HEK293 (cell line): ENCODE measurements at regions not wholly inside any gene's neighbourhood (a gene's known extent, or its start where the extent isn't known, plus 50 kb on each side); places are given as distances from the start of the nearest gene placed in this dataset.

Experiments used
- CTCF ChIA-PET: fragments of 350-600 bp; formaldehyde crosslinking; extraction: SDS; loops from one replicate; lab custom pipeline; 2021; ENCODE audit warnings: antibody characterized with exemption; lab: Yijun Ruan, JAX
- POLR2A ChIA-PET: fragments of 300-600 bp; formaldehyde crosslinking; extraction: SDS; loops from one replicate; lab custom pipeline; 2020; ENCODE audit warnings: antibody characterized with exemption, inconsistent platforms; lab: Yijun Ruan, JAX
- H3K27ac ChIP-seq: fragments of 200-500 bp; sonication (Bioruptor generic); 2 replicates; pipeline ENCODE4 v1.5.1; 2014; ENCODE audit warnings: low read depth, low read length, control low read depth, inconsistent platforms; ENCODE audit errors: extremely low read depth
- H3K36me3 ChIP-seq, 2 experiments: fragments of 200-500 bp in 1 of 2; sonication (Bioruptor generic) in 1 of 2; 1 replicate in 1 of 2; 2 replicates in 1 of 2; pipeline ENCODE4 v1.5.1; 2014 to 2017; ENCODE audit warnings: inconsistent platforms in 2 of 2, low read length in 2 of 2; ENCODE audit not compliant: control insufficient read depth in 2 of 2, insufficient read depth in 1 of 2
- H3K4me1 ChIP-seq: fragments of 200-500 bp; sonication (Bioruptor generic); 2 replicates; pipeline ENCODE4 v1.5.1; 2014; ENCODE audit warnings: mild to moderate bottlenecking, low read length, inconsistent platforms; ENCODE audit not compliant: control insufficient read depth, insufficient read depth
- H3K4me3 ChIP-seq: 2 replicates; pipeline ENCODE4 v1.5.1; 2011; ENCODE audit warnings: low read depth, mild to moderate bottlenecking, control low read depth, low read length, moderate library complexity
- H3K9me3 ChIP-seq: fragments of 200-500 bp; sonication (Bioruptor generic); 2 replicates; pipeline ENCODE4 v1.5.1; 2014; ENCODE audit warnings: low read depth, low read length, inconsistent platforms; ENCODE audit not compliant: control insufficient read depth, insufficient read depth
- BCL11A ChIP-seq: fragments of 450-650 bp; formaldehyde crosslinking; IDR thresholded peaks from 2 replicates; pipeline ENCODE4 v1.5.1; 2016; ENCODE audit warnings: low read depth, missing biosample characterization, missing genetic modification characterization
- BCL11B ChIP-seq: fragments of 450-650 bp; formaldehyde crosslinking; IDR thresholded peaks from 2 replicates; pipeline ENCODE4 v1.5.1; 2016; ENCODE audit warnings: low read depth, missing biosample characterization, missing genetic modification characterization
- GFI1B ChIP-seq: fragments of 450-650 bp; formaldehyde crosslinking; IDR thresholded peaks from 2 replicates; pipeline ENCODE4 v1.5.1; 2016; ENCODE audit warnings: missing biosample characterization, missing genetic modification characterization
- GLIS1 ChIP-seq: fragments of 450-650 bp; formaldehyde crosslinking; IDR thresholded peaks from 2 replicates; pipeline ENCODE4 v1.5.1; 2016; ENCODE audit warnings: missing biosample characterization, missing genetic modification characterization
- HOXD13 ChIP-seq: sonication (generic); formaldehyde crosslinking; IDR thresholded peaks from 2 replicates; pipeline ENCODE4 v1.8.0; 2022; ENCODE audit warnings: missing genetic modification reagents, borderline replicate concordance
- KLF7 ChIP-seq: fragments of 450-650 bp; formaldehyde crosslinking; IDR thresholded peaks from 2 replicates; pipeline ENCODE4 v1.5.1; 2016; ENCODE audit warnings: missing biosample characterization, missing genetic modification characterization, borderline replicate concordance
- KLF8 ChIP-seq: fragments of 450-650 bp; formaldehyde crosslinking; IDR thresholded peaks from 2 replicates; pipeline ENCODE4 v1.5.1; 2016; ENCODE audit warnings: missing biosample characterization, missing genetic modification characterization
- ZBTB8A ChIP-seq: fragments of 450-650 bp; formaldehyde crosslinking; IDR thresholded peaks from 2 replicates; pipeline ENCODE4 v1.5.1; 2016; ENCODE audit warnings: missing biosample characterization, missing genetic modification characterization
- ZIC2 ChIP-seq: fragments of 450-650 bp; formaldehyde crosslinking; IDR thresholded peaks from 2 replicates; pipeline ENCODE4 v1.5.1; 2016; ENCODE audit warnings: missing biosample characterization, missing genetic modification characterization
- ZNF19 ChIP-seq: fragments of 450-650 bp; formaldehyde crosslinking; IDR thresholded peaks from 2 replicates; pipeline ENCODE4; 2016; ENCODE audit warnings: missing biosample characterization, missing genetic modification characterization, low read depth
- ZNF2 ChIP-seq: fragments of 450-650 bp; formaldehyde crosslinking; IDR thresholded peaks from 2 replicates; pipeline ENCODE4 v1.5.1; 2016; ENCODE audit warnings: missing biosample characterization, missing genetic modification characterization
- ZNF274 ChIP-seq, 2 experiments: fragments of 200-500 bp in 1 of 2; fragments of 450-650 bp in 1 of 2; sonication (Bioruptor generic) in 1 of 2; formaldehyde crosslinking in 1 of 2; IDR thresholded peaks; 2 replicates each; pipeline versions ENCODE4 v1.5.1 to v1.6.1; 2014 to 2016; ENCODE audit warnings: borderline replicate concordance in 1 of 2, inconsistent platforms in 1 of 2, low read length in 1 of 2, missing biosample characterization in 1 of 2, missing genetic modification characterization in 1 of 2
- ZNF394 ChIP-seq: fragments of 450-650 bp; formaldehyde crosslinking; IDR thresholded peaks from 2 replicates; pipeline ENCODE4 v1.5.1; 2016; ENCODE audit warnings: missing biosample characterization, missing genetic modification characterization, mild to moderate bottlenecking, moderate library complexity, borderline replicate concordance
- ZNF473 ChIP-seq: fragments of 450-650 bp; formaldehyde crosslinking; IDR thresholded peaks from 2 replicates; pipeline ENCODE4 v1.5.1; 2017; ENCODE audit warnings: missing biosample characterization, missing genetic modification characterization
- ZNF600 ChIP-seq: fragments of 450-650 bp; formaldehyde crosslinking; IDR thresholded peaks from 2 replicates; pipeline ENCODE4 v1.5.1; 2016; ENCODE audit warnings: missing biosample characterization, missing genetic modification characterization
- ZNF654 ChIP-seq: fragments of 450-650 bp; formaldehyde crosslinking; IDR thresholded peaks from 2 replicates; pipeline ENCODE4 v1.5.1; 2016; ENCODE audit warnings: low read depth, missing biosample characterization, missing genetic modification characterization
- ZNF658 ChIP-seq: fragments of 450-650 bp; formaldehyde crosslinking; IDR thresholded peaks from 2 replicates; pipeline ENCODE4; 2016; ENCODE audit warnings: missing biosample characterization, missing genetic modification characterization
- ZNF664 ChIP-seq: fragments of 450-650 bp; formaldehyde crosslinking; IDR thresholded peaks from 2 replicates; pipeline ENCODE4 v1.5.1; 2016; ENCODE audit warnings: missing biosample characterization, missing genetic modification characterization
- ZNF707 ChIP-seq: fragments of 450-650 bp; formaldehyde crosslinking; IDR thresholded peaks from 2 replicates; pipeline ENCODE4 v1.5.1; 2016; ENCODE audit warnings: missing biosample characterization, missing genetic modification characterization
- ZNF76 ChIP-seq: fragments of 450-650 bp; formaldehyde crosslinking; IDR thresholded peaks from 2 replicates; pipeline ENCODE4; 2016; ENCODE audit warnings: low read depth, missing biosample characterization, missing genetic modification characterization, borderline replicate concordance
- ZNF791 ChIP-seq: fragments of 450-650 bp; formaldehyde crosslinking; IDR thresholded peaks from 2 replicates; pipeline ENCODE4 v1.5.1; 2016; ENCODE audit warnings: missing biosample characterization, missing genetic modification characterization
- TF ChIP-seq, protein P1 (sequence below): fragments of 450-650 bp; formaldehyde crosslinking; IDR thresholded peaks from 2 replicates; pipeline ENCODE4 v1.5.1; 2016; ENCODE audit warnings: missing biosample characterization, missing genetic modification characterization
- TF ChIP-seq, protein P2 (sequence below): fragments of 450-650 bp; formaldehyde crosslinking; IDR thresholded peaks from 2 replicates; pipeline ENCODE4 v1.5.1; 2016; ENCODE audit warnings: missing biosample characterization, missing genetic modification characterization
- TF ChIP-seq, protein P3 (sequence below): fragments of 450-650 bp; formaldehyde crosslinking; IDR thresholded peaks from 2 replicates; pipeline ENCODE4 v1.5.1; 2016; ENCODE audit warnings: missing biosample characterization, missing genetic modification characterization, borderline replicate concordance

DNA sequence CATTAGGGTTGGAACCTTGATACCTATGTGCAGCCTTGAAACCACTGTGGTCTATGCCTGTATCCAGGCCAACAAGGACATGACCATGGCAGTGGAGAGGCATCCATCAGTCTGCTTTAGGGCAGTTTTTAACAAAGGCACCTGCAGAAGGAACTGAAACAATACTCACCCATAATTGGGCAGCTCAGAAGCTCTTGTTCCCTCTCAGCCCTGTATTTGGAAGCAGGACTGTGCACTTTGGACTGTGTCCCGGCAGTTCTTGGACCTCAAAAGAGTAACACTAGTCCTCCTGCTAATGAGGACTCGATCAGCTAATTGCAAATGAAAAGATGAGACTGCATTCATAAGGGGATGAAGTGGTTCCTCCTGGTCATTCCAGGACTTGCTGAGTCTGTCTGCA lies 500.2 kb upstream of the TNP1 start:
- Histone ChIP-seq H3K4me1 (peaks cover 6% of the 10 kb centered on the region; the same call in 1 of the 2 replicates), H3K4me3 (no peak overlapping the region), H3K36me3 (no peaks in the 10 kb centered on the region), H3K27ac (no peak overlapping the region)
- POLR2A ChIA-PET, result no interaction called here
- TF ChIP-seq GLIS1 (no peak), ZNF791 (tag by site-specific recombination) (no peak), ZNF274 (IDR thresholded peaks at IDR 0.05; ENCODE audit: low read length) (no peak), ZNF274 (tag by site-specific recombination; IDR thresholded peaks at IDR 0.05; ENCODE audit: borderline replicate concordance) (no peak), HOXD13 (CRISPR knock-in tag) (no peak), ZIC2 (tag by site-specific recombination) (no peak), ZNF473 (tag by site-specific recombination) (no peak), ZNF658 (tag by site-specific recombination) (no peak), ZNF707 (tag by site-specific recombination) (no peak), KLF8 (tag by site-specific recombination) (no peak), ZNF2 (tag by site-specific recombination) (no peak), ZNF600 (tag by site-specific recombination) (no peak), GFI1B (tag by site-specific recombination) (no peak), ZBTB8A (tag by site-specific recombination) (no peak), KLF7 (tag by site-specific recombination) (no peak), ZNF19 (tag by site-specific recombination) (no peak), ZNF76 (no peak)
- TF ChIP-seq, protein P1, sequence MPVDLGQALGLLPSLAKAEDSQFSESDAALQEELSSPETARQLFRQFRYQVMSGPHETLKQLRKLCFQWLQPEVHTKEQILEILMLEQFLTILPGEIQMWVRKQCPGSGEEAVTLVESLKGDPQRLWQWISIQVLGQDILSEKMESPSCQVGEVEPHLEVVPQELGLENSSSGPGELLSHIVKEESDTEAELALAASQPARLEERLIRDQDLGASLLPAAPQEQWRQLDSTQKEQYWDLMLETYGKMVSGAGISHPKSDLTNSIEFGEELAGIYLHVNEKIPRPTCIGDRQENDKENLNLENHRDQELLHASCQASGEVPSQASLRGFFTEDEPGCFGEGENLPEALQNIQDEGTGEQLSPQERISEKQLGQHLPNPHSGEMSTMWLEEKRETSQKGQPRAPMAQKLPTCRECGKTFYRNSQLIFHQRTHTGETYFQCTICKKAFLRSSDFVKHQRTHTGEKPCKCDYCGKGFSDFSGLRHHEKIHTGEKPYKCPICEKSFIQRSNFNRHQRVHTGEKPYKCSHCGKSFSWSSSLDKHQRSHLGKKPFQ (tag by site-specific recombination), result no peak
- TF ChIP-seq, all 188 proteins: peak for 0
- CTCF ChIA-PET, result interaction anchor here (0.5 to 0.8 kb wide), 3 partner anchors 51 to 664 kb away, joined by 3 to 4 read pairs (median 4); no protein-coding TSS in a partner anchor
- H3K9me3 ChIP-seq, result no peaks in the 10 kb centered on the region

DNA sequence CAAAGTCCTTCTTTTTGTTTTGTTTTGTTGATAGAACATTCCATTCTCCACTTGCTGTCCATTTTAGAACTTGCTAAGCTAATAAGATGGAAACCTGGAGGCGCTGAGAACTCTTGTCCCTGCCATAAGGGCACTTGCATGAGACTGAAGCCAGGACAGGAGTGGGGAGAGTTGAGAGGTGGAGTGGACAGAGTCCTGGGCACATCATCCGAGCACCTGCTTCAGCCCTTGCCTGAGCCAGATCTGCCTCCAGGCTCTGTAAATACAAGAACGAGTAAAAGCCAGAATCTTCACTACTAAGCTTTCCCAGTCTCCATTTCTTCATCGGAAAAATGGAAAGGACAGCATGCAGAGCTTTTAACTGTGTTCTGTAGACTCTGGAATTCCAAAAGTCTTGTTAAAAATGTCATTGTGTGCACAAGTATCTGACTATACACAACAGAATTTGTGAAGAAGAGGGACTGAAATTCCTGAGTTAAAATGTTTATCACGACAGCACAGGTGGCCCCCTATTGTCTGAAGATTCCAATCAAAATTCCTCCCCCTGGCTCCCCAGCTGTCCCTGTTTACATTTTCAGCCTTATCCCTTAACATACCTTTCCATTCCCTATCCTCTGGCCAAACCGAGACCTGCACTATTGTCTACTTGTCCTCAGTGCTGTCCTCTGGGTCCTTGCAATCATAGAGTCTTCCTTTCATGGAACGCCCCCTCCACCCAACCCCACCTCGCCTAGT lies 498.2 kb upstream of the TNP1 start:
- H3K27ac ChIP-seq, result no peak overlapping the region
- no peaks in the 10 kb centered on the region for H3K36me3 ChIP-seq
- peaks cover 6% of the 10 kb centered on the region; the same call in 1 of the 2 replicates for H3K4me1 ChIP-seq
- no peak overlapping the region for H3K4me3 ChIP-seq
- POLR2A ChIA-PET, result no interaction called here
- CTCF ChIA-PET, result interaction anchor here (0.5 to 0.6 kb wide), 2 partner anchors 28 to 152 kb away, joined by 3 read pairs; no protein-coding TSS in a partner anchor
- TF ChIP-seq BCL11A, result no peak
- no peak for TF ChIP-seq ZNF654 (tag by site-specific recombination)
- no peak for TF ChIP-seq BCL11B (tag by site-specific recombination)
- TF ChIP-seq, protein P2, sequence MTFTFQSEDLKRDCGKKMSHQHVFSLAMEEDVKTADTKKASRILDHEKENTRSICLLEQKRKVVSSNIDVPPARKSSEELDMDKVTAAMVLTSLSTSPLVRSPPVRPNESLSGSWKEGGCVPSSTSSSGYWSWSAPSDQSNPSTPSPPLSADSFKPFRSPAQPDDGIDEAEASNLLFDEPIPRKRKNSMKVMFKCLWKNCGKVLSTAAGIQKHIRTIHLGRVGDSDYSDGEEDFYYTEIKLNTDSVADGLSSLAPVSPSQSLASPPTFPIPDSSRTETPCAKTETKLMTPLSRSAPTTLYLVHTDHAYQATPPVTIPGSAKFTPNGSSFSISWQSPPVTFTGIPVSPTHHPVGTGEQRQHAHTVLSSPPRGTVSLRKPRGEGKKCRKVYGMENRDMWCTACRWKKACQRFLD, result no peak
- TF ChIP-seq, protein P3, sequence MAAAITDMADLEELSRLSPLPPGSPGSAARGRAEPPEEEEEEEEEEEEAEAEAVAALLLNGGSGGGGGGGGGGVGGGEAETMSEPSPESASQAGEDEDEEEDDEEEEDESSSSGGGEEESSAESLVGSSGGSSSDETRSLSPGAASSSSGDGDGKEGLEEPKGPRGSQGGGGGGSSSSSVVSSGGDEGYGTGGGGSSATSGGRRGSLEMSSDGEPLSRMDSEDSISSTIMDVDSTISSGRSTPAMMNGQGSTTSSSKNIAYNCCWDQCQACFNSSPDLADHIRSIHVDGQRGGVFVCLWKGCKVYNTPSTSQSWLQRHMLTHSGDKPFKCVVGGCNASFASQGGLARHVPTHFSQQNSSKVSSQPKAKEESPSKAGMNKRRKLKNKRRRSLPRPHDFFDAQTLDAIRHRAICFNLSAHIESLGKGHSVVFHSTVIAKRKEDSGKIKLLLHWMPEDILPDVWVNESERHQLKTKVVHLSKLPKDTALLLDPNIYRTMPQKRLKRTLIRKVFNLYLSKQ, result no peak
- TF ChIP-seq ZNF394 (tag by site-specific recombination), result no peak
- TF ChIP-seq ZNF664 (tag by site-specific recombination), result no peak
- TF ChIP-seq ZNF707 (tag by site-specific recombination), result no peak
- TF ChIP-seq ZNF19 (tag by site-specific recombination), result no peak
- no peaks in the 10 kb centered on the region for H3K9me3 ChIP-seq
